GM18909 (cell line): ENCODE measurements at regions not wholly inside any gene's neighbourhood (a gene's known extent, or its start where the extent isn't known, plus 50 kb on each side); places are given as distances from the start of the nearest gene placed in this dataset.
A peak's percentile ranks its signal among the peaks of the same experiment; 100 is the strongest.
"Not testable (repeated sequence)": the region's sequence is repeated elsewhere in the genome, so short reads cannot be mapped to it uniquely, and the experiment has no call there.

Source experiments
- ATAC-seq: cut with Tn5 transposase; IDR thresholded peaks from one replicate; pipeline ENCODE4 v1.9.1; 2021; ENCODE audit warnings: mild to moderate bottlenecking; ENCODE audit not compliant: unreplicated experiment, poor library complexity

DNA sequence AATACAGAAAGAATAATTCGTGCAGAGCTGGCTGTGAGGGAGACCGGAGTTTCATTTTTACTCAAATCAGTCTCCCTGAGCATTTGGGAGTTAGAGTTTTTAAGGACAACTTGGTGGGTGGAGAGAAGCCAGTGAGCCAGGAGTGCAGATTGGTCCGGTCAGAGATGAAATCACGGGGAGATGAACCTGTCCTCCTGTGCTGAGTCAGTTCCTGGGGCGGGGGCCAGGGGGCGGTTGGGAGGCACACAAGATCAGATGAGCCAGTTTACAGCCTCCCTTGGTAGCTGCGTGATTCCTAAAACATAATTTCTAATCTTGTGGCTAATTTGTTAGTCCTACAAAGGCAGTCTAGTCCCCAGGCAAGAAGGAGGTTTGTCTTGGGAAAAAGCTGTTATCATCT is 1267.9 kb downstream of the AMY1C start:
- ATAC-seq: no peak

- ATAC-seq: no peak
Observed at GRCh38 chr1:105023719-105024118, 1274.0 kb downstream of the AMY1C start.

- no peak for ATAC-seq
Observed at GRCh38 chr1:105027838-105028471, 1278.3 kb downstream of the AMY1C start.

DNA sequence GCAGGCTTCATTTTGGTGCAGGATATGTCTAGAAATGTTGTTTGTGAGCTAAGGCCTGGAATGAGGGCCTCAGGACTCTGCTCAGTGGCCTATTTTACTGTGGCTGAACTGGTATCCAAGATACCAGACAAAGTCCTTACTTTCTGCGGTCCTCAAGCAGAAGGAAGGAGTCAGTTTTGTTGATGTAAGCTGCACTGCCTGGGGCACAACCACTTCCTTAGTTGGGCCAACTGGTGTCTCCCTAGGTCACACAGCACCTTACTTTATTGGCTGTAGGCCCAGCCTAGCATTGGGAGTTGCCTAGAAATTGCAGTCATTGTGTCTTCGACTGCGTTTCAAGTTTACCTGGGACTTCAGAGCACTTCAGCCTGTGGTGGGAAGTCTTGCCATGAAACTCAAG is 1322.7 kb downstream of the AMY1C start:
- ATAC-seq: no peak

DNA sequence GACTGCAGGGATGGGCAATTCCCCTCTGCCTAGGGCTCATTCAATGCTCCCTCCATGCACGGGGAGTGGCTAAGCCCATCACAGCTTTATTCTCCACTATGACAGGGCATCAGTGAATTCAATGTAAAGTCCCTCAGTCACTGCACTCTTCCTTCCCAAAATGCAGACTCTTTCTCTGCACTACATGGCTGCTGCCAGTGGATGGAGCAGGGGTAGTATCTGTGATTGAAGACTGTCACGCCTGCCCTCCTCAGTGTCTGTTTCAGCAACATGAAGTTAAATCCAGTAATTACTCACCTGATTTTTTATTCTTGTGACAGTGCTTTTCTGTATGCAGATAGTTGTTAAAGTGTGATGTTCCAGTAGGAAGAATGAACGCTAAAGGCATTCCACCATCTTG is 1323.2 kb downstream of the AMY1C start:
- no peak for ATAC-seq

- no peak for ATAC-seq
Observed at GRCh38 chr1:105073660-105074059, 1324.0 kb downstream of the AMY1C start.

DNA sequence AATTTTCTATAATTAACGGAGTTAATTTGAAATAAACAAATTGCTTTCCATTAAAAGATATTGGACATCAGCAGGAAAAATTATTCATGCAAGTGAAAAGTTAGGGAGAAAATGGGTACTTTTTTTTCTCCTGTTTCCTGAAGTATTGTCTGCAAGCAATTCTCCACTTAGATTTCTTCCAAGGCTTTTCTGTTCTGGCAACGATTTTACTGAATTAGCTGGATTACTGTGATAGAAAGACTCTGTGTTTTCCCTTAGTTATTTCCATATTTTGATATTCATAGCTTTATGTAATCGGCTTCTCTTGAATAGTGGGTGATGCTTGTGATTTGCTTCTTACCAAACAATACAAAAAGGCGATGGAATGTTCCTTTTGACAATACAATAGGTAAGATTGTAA is 1333.9 kb downstream of the AMY1C start:
- ATAC-seq: no peak

GRCh38 chr1:105087506-105087905 is 1337.8 kb downstream of the AMY1C start:
- no peak for ATAC-seq

- ATAC-seq: no peak
Observed at GRCh38 chr1:105088166-105088565, 1338.5 kb downstream of the AMY1C start.

DNA sequence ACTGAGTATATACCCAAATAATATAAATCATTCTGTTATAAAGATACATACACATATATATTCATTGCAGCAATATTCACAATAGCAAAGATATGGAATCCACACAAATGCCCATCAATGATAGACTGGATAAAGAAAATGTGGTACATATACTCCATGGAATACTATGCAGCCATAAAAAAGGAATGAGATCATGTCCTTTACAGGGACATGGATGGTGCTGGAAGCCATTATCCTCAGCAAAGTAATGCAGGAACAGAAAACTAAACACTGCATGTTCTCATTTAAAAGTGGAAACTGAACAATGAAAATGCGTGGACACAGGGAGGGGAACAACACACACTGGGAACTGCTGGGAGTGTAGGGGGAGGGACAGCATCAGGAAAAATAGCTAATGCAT is 1344.2 kb downstream of the AMY1C start:
- ATAC-seq: not testable (repeated sequence)

- ATAC-seq: no peak
Observed at GRCh38 chr1:105100102-105100501, 1350.4 kb downstream of the AMY1C start.

- ATAC-seq: no peak
Observed at GRCh38 chr1:105101261-105101660, 1351.6 kb downstream of the AMY1C start.

- no peak for ATAC-seq
Observed at GRCh38 chr1:105102371-105102770, 1352.7 kb downstream of the AMY1C start.

DNA sequence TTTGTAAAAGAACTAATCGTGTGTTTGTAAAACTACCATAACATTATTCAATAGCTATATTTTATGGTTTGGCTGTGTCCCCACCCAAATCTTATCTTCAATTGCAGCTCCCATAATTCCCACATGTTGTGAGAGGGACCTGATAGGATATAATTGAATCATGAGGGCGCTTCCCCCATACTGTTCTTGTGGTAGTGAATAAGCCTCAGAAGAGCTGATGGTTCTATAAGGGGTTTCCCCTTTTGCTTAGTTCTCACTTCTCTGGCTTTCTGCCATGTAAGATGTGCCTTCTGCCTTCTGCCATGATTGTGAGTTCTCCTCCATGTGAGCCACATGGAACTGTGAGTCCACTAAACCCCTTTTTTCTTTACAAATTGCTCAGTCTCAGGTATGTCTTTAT is 1372.3 kb downstream of the AMY1C start:
- no peak for ATAC-seq

- peak; percentile 59 for ATAC-seq
Observed at GRCh38 chr1:105137543-105138457, 1388.1 kb downstream of the AMY1C start.

- ATAC-seq: no peak
Observed at GRCh38 chr1:105138458-105138893, 1388.8 kb downstream of the AMY1C start.

- no peak for ATAC-seq
Observed at GRCh38 chr1:105172788-105173187, 1423.1 kb downstream of the AMY1C start.

GRCh38 chr1:105180789-105181188 is 1431.1 kb downstream of the AMY1C start:
- ATAC-seq: no peak

GRCh38 chr1:105204836-105205371 is 1455.2 kb downstream of the AMY1C start:
- ATAC-seq: no peak

DNA sequence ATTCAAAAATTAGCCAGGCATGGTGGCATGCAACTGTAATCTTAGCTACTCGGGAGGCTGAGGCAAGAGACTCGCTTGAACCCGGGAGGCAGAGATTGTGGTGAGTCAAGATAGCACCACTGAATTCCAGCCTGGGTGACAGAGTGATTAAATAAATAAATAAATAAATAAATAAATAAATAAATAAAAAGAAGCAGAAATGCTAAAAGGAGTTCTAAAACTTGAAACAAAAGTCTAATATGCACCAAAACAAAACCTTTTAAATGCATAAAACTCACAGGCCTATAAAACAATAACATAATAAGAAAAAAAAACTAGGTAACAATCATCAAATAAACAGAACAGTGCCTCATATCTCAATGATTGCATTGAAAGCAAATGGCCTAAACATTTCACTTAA is 1458.9 kb downstream of the AMY1C start:
- no peak for ATAC-seq

DNA sequence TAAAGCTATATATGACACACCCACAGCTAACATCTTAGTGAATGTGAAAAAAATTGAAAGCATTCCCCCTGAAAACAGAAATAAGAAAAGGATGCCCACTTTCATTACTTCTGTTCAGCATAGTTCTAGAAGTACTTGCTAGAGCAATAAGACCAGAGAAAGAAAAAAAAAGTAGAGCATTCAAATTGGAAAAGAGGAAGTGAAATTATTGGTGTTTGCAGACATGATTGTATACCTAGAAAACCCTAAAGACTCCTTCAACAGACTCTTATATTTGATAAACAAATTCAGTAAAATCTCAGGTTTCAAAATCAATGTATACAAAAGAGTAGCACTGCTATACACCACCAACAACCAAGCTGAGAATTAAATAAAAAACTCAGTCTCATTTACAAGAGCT is 1461.0 kb downstream of the AMY1C start:
- no peak for ATAC-seq
